OCI-LY3 (cell line): ENCODE measurements at regions not wholly inside any gene's neighbourhood (a gene's known extent, or its start where the extent isn't known, plus 50 kb on each side); places are given as distances from the start of the nearest gene placed in this dataset.

Experiments
- CTCF ChIP-seq: fragments of 200-600, 300-600 bp; sonication (generic); IDR thresholded peaks from 2 replicates; pipeline ENCODE4 v1.5.1; 2014; ENCODE audit warnings: antibody characterized with exemption, low read length, low read depth
- EZH2phosphoT487 ChIP-seq: fragments of 200-600 bp; shearing (Covaris generic); IDR thresholded peaks from 2 replicates; pipeline ENCODE4 v1.6.1; 2018; ENCODE audit warnings: antibody characterized with exemption, mixed run types, low read depth

- TF ChIP-seq CTCF, result no peak
- no peak for TF ChIP-seq EZH2phosphoT487
Measured at GRCh38 chr6:170207586-170208181, 83.2 kb downstream of the DLL1 start.
